HG02870 (cell line): ENCODE measurements at regions not wholly inside any gene's neighbourhood (a gene's known extent, or its start where the extent isn't known, plus 50 kb on each side); places are given as distances from the start of the nearest gene placed in this dataset.
"Not testable (repeated sequence)": the region's sequence is repeated elsewhere in the genome, so short reads cannot be mapped to it uniquely, and the experiment has no call there.

Experiments used
- ATAC-seq: cut with Tn5 transposase; IDR thresholded peaks from one replicate; pipeline ENCODE4 v1.9.1; 2021; ENCODE audit warnings: mild to moderate bottlenecking, moderate library complexity; ENCODE audit not compliant: unreplicated experiment

DNA sequence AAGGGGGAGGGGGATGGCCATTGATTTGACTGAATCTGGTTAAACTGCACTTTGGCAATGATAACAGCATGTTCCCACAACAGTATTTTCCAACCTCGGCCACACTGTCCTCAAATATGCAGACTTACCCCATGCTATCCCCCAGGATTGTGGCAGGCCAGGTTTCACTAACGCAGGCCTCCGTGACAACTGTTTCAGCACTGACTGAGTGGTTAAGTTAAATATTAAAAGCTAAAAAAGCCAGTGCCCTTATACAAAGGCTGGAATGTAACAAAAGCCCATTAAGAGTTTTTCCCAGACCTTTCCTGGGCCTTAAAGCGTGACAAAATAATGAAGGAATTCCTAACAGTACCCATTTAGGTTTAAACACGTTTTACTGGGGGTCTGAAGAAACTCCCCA is 202.9 kb downstream of the USP25 start:
- ATAC-seq: no peak

DNA sequence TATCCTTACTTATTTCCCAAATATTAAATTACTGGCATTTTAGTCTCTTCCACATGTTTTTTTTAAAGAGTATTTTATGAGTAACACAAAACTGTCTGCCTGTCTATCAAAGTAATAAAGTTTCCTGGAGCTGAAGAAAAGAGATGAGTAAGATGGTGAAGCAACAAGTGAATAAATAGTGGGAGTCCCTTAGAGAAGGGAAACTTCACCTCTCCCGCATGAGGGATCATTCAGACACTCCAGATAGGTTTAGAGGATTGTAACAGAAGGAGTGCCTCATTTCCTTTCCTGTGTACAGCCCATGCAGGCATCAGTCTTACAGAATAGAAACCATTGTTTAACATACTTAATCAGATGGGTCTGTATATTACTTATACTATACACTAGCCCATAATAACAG is 205.7 kb downstream of the USP25 start:
- ATAC-seq: no peak

DNA sequence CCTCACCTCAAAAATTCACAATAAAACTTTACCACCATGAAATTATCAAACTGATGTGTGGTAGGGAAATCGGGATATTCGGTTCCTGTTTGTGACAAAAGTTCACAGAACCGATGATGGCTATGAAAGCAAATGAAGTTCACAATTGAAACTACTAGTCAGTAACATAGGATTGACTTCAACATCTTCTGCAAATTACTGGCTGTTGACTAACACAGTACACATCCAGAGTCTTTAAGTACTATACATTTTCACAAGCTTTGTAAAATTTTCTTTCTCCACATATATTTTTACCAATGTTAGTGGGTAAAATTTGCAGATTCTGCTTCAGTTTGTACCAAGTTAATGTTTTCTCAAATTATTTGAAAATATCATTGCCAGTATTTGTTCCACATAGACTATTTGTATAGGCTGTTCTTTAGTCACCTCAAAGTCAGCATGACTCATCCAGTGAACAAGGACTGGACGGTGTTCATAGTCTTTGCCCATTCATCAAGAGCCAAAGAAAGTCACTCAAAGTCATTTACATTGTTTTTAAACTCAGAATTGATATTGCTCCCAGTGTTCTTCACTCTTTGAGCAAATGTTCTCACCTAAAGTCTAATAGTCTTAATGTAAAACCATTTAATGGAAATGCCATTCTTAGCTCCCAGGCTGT is 213.4 kb downstream of the USP25 start:
- ATAC-seq: no peak

DNA sequence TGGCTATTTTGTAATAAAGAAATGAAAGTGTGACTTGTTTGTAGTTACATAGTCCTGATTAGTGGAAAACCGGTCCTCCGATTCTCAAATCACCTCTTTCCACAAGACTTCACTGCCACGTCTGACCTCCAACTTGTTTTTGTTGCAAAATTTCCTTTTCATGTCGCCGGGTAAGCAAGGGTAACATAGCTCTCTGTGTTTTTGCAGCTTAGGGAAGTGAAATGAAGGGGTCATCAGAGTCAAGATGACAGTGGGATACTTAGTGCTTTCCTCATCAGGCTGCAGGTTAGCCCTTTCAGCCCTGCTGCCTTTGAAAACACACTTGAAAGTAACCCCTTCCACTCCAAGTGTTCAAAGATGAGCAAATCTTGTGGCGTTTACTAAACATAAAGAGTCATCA is 217.9 kb downstream of the USP25 start:
- no peak for ATAC-seq

DNA sequence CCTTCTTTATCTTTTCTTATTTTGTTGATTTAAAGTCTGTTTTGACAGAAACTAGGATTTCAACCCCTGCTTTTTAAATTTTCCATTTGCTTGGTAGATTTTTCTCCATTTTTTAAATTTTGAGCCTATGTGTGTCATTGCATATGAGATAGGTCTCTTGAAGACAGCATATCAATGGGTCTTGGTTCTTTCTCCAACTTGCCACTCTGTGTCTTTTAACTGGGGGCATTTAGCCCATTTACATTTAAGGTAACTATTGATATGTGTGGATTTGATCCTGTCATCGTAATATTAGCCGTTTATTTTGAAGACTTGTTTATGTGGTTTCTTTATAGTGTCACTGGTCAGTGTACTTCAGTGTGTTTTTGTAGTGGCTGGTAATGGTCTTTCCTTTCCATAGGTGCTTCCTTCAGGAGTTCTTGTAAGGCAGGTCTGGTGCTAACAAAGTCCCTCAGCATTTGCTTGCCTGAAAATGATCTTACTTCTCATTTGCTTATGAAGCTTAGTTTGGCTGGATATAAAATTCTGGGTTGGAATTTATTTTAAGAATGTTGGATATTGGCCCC is 223.9 kb downstream of the USP25 start:
- ATAC-seq: no peak

DNA sequence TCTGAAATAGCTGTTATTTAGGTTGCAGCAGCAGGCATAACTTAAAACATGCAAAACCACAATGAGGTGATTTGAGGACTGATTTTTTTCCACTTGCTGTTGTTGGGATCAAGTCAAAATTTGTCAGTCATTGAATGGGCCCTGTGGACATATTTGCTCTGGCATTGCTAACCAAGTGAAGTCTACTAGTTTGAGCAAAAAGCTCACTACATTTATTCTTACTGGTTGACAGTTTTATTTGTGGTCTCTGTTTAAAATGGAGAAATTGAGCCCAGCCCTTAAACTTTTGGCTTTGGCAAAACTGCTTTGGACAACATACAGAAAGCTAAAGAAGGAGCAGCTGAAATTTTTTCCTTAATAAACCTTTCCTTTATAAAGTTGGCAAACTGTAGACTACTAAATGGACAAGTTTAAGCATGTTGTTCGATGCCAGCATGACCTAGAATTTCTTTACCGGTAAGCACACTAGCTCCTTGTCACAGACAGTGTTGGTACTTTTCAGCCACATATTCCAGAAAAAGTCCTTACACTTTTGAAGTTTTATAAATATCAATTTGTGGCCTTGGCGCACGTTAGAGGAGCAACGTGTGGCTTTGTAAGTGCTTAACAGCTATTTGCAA is 234.6 kb downstream of the USP25 start:
- no peak for ATAC-seq

DNA sequence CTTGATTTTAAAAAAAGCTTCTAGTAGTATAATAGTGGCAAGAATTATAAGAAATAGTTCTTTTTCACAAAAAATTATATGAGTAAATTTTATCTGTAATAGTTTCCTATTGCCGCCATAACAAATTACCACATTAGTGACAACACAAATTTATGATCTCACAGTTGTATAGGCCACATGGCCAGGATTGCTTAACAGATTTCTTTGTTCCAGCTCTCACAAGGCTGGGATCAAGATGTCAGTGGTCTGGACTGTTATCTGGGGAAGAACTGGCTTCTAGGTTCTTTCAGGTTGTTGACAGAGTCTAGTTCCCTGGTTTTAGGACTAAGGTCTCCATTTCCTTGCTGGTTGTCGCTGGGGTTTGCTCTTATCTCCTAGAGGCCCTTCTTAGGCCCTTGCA is 236.4 kb downstream of the USP25 start:
- no peak for ATAC-seq

DNA sequence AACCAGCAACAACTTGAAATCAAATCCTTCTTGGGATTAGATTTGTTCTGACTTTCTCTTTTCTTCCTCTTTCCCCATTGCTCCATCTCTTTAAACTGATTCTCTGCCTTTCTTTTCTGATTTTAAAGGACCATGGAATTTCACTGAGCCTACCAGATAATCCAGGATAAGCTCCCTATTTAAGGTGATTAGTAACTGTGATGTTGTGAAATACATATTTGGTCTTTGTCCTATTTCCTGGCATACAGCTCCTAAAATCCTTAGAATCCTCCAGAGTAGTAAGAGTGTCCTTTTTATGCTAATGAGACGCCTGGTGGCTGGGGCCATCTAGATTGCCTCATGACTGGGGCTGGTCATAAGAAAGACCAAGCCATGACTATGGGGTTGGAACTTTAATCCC is 236.9 kb downstream of the USP25 start:
- no peak for ATAC-seq

DNA sequence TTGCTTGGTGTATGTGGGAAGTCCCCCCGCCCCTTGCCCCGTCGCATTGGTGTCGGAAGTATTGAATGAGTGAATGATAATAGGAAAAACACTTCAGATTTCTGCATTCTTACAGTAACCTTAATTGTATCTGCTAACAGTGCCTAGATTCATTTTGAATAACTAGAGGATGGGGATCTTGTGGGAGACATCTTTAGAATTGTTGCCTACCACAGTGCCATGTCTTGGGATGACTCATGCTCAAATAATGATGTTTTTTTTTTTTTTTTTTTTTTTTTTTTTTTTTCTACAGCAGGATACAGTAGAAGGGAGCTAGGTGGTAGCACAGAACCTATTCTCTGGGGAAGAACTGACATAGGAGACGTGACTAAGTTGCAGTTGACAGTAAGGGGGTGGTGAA is 237.9 kb downstream of the USP25 start:
- ATAC-seq: no peak

DNA sequence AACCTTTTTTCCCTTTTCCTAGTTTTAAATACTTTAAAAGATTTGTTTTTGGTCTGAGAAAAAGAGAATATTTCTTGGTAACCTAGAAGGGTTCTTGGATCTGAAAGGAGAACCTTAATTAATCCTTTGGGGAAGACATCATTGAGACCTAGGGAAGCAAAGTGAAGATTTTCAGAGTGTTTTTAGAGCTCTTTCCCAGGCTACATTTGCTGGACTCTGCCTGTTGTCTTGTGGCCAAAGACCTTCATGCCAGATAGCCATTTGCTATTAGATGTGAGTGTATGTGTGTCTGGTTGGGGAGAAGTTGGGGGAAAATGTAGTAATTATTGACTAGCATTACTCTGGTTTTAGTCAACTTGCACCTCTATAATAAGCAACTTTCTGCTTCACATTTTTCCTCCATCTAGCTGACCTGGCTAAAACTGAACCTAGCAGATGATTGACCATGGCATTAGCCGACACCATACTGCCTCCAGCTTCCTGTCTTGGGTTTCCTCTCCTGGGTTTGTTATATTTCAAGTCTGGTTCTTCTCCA is 239.1 kb downstream of the USP25 start:
- no peak for ATAC-seq

DNA sequence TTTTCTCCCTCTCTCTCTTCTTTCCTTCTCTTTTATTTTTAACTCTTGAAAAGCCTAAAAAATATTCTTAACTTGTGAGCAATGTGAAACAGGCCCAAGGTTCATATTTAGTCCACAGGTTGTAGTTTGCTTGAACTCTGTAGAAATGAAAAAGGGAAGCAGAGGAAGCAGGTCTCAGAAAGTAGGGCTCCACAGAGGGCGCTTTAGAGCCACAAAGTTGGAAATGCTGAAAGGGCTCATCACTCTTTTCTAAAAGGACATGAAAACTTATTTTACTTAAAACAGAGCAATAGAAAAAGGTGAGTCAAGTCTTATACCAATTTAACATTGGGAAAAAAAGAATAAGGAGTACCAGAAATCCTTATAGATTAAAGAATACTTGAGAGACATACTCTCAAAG is 247.0 kb downstream of the USP25 start:
- no peak for ATAC-seq

DNA sequence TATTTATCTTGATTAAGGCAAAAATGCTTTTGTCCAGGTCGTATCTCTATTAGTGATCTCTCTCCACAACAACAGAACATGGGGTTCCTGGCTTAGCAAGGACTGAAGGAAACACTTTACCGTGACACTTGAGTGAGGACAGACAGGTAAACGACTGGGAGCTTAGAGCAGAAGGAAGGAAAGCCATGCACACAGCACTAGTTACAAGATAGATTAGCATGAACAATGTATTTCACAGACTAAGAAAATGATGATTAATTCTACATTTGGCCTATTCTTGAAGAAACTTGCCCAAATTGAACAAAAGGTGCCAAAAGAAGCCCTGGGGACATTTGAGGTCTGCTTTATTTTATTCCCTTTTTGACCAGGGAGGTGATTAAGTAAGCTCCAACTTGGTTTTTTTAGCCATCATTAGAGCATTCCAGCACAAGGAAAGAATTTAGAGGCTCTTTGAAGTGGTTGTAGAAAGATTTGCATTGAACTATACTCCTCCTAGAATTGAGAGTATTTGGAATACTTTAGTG is 248.5 kb downstream of the USP25 start:
- no peak for ATAC-seq

DNA sequence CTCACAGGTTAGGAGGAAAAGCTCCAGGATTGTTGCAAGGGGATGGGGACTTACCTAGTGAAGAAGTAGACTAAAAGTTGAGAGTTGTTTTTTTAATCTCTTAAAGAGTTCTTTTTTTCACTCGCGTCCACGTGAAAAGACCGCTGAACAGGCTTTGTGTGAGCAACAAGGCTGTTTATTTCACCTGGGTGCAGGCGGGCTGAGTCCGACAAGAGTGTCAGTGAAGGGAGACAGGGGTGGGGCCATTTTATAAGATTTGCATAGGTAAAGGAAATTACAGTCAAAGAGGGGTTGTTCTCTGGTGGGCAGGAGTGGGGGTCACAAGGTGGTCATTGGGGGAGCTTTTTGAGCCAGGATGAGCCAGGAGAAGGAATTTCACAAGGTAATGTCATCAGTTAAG is 249.7 kb downstream of the USP25 start:
- not testable (repeated sequence) for ATAC-seq

DNA sequence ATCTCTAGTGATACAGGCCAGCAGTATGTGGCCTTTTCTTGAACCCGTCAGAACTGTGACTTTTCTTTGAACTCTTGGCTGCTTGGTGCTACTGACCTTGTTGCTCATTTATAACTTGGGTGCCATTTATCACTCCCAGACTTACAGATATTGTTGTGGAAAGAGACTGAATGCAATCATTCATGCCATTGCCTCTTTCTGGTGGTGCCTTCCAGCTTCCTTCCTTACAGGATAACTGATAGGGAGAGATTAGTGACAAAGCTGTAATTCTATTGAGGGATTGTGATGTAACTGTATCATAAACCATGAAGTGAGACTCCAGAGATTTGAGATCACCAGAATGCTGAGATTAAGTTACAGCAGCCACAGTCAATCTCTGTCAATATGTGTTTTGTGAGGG is 256.5 kb downstream of the USP25 start:
- ATAC-seq: no peak

DNA sequence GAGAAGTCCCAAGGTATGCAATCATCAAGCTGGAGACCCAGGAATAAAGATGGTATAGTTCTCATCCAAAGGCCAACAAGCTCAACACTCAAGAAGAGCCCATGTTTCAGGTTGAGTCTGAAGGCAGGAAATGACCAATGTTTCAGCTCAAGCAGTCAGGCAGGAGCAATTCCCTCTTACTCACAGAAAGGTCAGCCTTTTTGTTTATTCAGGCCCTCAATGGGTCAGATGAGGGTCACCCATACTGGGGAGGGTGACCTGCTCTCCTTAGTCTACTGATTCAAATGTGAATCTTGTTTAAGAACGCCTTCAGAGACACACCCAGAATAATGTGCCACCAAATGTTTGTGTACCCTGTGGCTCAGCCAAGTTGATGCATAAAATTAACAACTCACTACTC is 262.4 kb downstream of the USP25 start:
- ATAC-seq: no peak

DNA sequence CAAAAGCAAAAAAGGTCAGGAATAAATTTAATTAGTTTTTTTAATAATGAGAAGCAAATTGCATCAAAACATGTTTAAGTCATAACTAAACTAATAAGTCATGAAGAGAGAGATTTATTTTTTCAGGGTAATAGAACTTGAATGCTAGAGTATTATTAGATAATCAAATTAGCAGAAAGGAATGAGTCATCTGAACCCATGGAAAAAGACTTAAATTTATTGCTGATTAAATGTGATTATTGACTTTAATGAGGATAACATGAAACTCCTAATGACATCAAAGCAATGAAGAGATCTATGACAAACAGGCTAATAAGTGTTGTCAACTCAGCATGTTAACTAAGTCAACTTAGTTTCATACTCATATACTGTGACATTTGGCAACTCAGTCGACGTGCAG is 264.2 kb downstream of the USP25 start:
- no peak for ATAC-seq

DNA sequence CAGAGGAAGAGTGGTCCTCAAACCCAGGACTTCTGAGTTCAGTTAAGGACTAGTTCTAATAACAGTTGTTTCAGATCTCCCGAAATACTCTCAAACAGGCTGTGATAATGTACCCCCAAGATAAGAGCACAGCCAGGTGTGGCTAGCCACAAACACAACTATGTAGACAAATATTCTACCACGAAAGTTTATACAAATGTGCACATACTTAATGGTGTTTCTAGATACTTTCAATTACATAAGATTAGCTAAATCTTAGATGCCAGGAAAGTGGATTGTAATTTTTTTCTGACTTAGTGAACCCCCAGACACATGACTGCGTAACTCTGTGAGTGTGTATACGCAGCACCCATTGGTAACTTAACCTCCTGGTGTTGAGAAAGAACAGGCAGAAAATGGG is 270.0 kb downstream of the USP25 start:
- no peak for ATAC-seq

DNA sequence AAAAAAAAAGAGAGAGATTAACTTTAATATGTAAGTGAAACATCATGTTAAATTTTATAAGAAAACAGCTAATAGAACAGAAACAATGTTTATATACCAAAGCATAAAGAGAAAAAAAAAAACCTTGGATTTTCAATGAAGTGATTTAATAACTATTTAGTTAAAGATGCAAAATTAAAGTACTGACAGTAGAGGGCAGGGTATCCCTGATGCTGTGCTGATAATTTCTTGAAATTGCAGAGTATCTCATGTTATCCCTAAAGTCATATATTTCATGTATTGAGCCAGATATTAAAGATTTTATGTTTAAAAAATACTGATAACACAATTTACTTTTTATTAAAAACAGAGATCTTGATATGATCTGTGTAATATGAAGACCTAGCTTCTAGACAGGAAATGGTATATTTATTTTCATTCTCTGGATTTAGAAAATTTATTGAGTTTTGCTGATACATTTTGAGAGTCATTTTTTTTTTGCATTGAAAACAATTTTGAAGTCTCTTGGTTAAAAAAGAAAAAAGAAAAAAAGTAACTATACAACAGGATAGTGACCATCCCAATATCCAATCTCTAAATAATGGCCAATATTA is 273.2 kb downstream of the USP25 start:
- ATAC-seq: no peak

DNA sequence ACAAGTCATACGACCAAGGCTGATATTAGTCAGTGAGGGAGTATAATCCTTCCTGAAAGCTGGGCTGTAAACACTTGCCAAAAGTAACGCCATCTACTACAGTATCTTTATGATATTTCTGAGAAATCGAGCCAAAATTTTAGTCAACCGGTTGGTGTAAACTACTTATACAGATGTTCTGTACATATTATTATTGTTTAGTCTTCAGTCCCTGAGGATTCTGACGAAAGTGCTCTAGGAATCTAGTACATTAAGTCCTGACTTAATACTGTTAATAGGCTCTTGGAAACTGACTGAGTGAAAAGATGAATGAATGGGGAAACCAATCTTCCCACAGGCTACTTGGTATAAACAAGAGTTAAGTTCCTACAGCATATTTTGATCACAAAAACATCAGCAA is 274.3 kb downstream of the USP25 start:
- no peak for ATAC-seq

DNA sequence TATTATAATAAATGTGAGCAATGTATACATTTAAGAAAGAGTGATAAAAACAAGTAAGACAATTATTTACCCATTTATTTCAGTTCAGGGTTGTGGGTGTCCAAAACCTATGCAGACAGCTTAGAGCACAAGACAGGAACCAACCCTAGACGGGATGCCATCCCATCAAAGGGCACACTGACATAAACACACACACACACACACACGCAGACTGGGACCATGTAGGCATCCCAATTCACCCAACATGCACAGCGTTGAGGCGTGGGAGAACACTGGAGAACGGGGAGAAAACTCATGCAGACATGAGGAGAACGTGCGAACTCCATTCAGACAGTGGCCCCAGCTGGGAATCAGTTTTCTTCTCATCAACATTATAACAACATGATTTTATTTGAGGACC is 274.7 kb downstream of the USP25 start:
- no peak for ATAC-seq

DNA sequence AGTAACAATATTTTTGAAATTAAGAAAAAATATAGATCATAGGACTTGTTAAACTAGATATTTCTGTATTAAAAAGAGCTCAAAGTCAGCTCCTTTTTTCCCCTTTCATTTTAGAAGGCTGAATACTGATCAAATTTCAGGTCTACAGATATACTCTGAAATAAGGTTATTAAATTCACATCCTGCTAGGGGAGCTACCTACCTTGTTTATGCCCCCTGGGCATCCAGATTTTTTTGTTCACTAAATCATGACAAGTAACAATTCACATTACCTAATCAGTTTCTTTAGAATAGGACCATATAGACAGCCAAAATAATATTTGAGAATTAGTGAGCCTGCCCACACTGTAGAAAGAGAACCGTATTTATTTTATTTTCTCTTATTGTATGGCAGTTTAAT is 276.2 kb downstream of the USP25 start:
- ATAC-seq: no peak

DNA sequence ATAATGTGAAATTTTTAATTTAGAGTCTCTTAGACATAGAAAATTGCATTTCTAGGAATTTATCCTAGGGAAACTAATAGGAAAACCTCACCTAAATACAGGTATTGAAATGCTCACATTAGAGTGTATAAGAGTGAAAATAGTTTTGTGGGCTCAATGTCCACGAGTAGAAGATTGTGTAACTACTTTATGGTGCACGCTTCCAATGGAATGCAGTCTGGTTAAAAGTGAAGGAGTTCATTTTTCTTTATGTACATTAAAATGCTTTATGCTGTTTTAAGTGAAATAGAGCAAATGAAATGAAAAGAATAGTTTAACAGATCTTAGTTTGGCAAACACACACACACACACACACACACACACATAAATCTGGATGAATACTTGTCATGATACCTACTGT is 278.2 kb downstream of the USP25 start:
- no peak for ATAC-seq
